Astrocyte of the cerebellum (primary cell): ENCODE measurements at regions not wholly inside any gene's neighbourhood (a gene's known extent, or its start where the extent isn't known, plus 50 kb on each side); places are given as distances from the start of the nearest gene placed in this dataset.

Source experiments
- DNase-seq: peaks from one replicate; pipeline ENCODE4 v3.0.0-alpha.2; 2011; ENCODE audit warnings: low read depth
- H3K4me3 ChIP-seq: 2 replicates; pipeline ENCODE4 v1.5.1; 2011; ENCODE audit warnings: mild to moderate bottlenecking, low read depth, low read length, moderate library complexity
- in situ Hi-C: cut with HindIII; loops from 2 replicates; pipeline ENCODE4 v1.10.0; 2017; ENCODE audit warnings: low sequenced_read_pairs
- TF ChIP-seq, protein P1 (sequence below): IDR thresholded peaks from 2 replicates; pipeline ENCODE4 v1.5.1; 2012; ENCODE audit warnings: low read length, low read depth, moderate library complexity, mild to moderate bottlenecking; ENCODE audit errors: missing control alignments

DNA sequence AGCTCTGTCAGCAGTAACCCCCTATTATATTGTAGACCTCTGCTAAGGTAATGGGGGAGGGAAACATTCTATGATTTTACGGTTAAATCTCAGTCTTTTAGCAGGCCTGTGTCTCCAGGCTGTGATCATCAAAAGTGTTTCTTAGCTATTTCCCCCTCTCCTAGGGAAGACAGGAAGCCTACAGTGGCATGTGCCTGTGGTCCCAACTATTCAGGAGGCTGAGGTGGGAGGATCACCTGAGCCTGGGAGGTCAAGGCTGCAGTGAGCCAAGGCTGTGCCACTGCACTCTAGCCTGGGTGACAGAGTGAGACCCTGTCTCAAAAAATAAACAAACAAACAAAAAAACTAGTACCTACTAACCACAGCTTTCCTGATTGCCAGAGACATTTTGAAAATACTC lies 67.9 kb downstream of the DNAAF9 start:
- TF ChIP-seq, protein P1, sequence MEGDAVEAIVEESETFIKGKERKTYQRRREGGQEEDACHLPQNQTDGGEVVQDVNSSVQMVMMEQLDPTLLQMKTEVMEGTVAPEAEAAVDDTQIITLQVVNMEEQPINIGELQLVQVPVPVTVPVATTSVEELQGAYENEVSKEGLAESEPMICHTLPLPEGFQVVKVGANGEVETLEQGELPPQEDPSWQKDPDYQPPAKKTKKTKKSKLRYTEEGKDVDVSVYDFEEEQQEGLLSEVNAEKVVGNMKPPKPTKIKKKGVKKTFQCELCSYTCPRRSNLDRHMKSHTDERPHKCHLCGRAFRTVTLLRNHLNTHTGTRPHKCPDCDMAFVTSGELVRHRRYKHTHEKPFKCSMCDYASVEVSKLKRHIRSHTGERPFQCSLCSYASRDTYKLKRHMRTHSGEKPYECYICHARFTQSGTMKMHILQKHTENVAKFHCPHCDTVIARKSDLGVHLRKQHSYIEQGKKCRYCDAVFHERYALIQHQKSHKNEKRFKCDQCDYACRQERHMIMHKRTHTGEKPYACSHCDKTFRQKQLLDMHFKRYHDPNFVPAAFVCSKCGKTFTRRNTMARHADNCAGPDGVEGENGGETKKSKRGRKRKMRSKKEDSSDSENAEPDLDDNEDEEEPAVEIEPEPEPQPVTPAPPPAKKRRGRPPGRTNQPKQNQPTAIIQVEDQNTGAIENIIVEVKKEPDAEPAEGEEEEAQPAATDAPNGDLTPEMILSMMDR = no peak
- no peak for DNase-seq
- no peak overlapping the region for H3K4me3 ChIP-seq
- in situ Hi-C loops = no loop called here

DNA sequence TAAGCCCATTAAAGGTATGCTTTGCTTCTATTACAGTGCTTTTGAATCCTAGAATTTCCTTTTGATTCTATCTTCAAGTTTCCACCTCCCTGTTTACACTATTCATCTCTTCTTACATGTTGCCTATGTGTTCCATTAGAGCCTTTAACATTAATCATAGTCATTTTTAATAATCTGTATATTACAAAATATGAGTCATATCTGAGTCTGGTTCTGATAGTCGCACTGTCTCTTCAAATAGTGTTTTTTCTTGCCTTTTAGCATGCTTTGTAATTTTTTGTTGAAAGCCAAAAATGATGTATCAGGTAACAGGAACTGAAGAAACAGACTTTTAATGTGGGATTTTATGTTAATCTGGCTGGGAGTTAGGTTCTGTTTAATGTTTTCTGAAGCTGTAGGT lies 68.4 kb downstream of the DNAAF9 start:
- TF ChIP-seq, protein P1 = no peak
- in situ Hi-C loops = no loop called here
- DNase-seq = no peak
- no peak overlapping the region for H3K4me3 ChIP-seq

- in situ Hi-C loops = no loop called here
- DNase-seq = no peak
- H3K4me3 ChIP-seq = no peak overlapping the region
- TF ChIP-seq, protein P1 = no peak
Measured at GRCh38 chr20:3334156-3334943, 73.1 kb downstream of the DNAAF9 start.

DNA sequence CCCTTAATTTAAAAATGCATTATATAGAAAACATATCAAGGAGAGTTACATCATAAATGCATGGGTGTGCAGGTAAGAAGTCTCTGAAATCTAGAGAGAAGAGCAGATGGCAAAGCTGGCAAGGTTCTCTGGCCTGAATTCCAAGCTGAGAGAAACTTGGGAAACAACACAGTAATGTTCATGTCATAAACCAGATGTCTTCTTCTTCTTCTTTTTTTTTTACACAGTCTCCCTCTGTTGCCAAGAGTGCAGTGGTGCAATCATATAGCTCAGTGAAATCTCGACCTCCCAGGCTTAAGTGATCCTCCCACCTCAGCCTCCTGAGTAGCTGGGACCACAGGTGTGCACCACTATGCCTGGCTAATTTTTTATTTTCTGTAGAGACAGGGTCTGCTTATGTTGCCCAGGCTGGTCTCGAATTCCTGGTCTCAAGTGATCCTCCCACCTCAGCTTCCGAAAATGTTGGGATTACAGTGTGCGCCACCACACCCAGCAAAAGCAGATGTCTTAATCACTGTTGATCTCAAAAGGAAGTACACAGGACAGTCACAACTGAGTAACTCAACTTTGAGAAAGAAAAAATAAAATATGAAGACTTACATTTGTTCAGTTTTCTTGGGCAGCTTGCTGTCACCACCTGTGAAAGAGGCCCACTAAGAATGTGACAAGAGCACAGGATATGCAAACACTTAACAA lies 77.3 kb downstream of the DNAAF9 start:
- TF ChIP-seq, protein P1 = peak; percentile 1
- in situ Hi-C loops = no loop called here
- DNase-seq = no peak
- no peak overlapping the region for H3K4me3 ChIP-seq

GRCh38 chr20:3328501-3328900 lies 79.0 kb downstream of the DNAAF9 start:
- TF ChIP-seq, protein P1 = no peak
- no peak for DNase-seq
- no peak overlapping the region for H3K4me3 ChIP-seq
- in situ Hi-C loops = no loop called here

- H3K4me3 ChIP-seq = no peak overlapping the region
- TF ChIP-seq, protein P1 = no peak
- in situ Hi-C loops = no loop called here
- DNase-seq = no peak
Measured at GRCh38 chr20:3326779-3327521, 80.5 kb downstream of the DNAAF9 start.
